ENCODE measurements at regions not wholly inside any gene's neighbourhood (a gene's known extent, or its start where the extent isn't known, plus 50 kb on each side); places are given as distances from the start of the nearest gene placed in this dataset.

GRCh38 chr11:93969925-93970922, 50.9 kb upstream of the HEPHL1 start:
- SMC1A ChIA-PET (ENCODE audit: uncharacterized antibody, unreplicated experiment): no interaction called here

More at GRCh38 chr11:93969925-93970922, 50.9 kb upstream of the HEPHL1 start:
- no peaks in the 10 kb centered on the region for H4K20me1 ChIP-seq (ENCODE audit: control insufficient read depth, insufficient read depth)
- no peaks in the 10 kb centered on the region for H3K79me2 ChIP-seq (ENCODE audit: control insufficient read depth, insufficient read depth, low read length)
- no peak overlapping the region for H3K4me2 ChIP-seq (ENCODE audit: control insufficient read depth, insufficient read depth)
- no peak overlapping the region for H3K27ac ChIP-seq (ENCODE audit: control insufficient read depth, insufficient read depth)
- H3K9ac ChIP-seq (ENCODE audit: control insufficient read depth, insufficient read depth, low read length): no peak overlapping the region
- no peaks in the 10 kb centered on the region for H3K36me3 ChIP-seq (ENCODE audit: control insufficient read depth in 2 of 2, insufficient read depth in 2 of 2, low read length in 1 of 2)
- WGBS (ENCODE audit: insufficient coverage, insufficient replicate concordance, low lambda C conversion rate, missing lambda C conversion rate): 25% methylated on average over 10 of the region's 10 CpGs
- ATAC-seq (no peak), DNase-seq (ENCODE audit: low read depth, low spot score) (no peak), FAIRE-seq (no peak)
- ChIA-PET RAD21 (ENCODE audit: unreplicated experiment) (no interaction called here), POLR2A (no interaction called here), CTCF (no interaction called here)
- H3K4me1 ChIP-seq (ENCODE audit: control insufficient read depth, insufficient read depth, low read length): no peaks in the 10 kb centered on the region
- H3K4me3 ChIP-seq: no peak overlapping the region
- intact Hi-C loops (cut with micrococcal nuclease; ENCODE audit: unreplicated experiment): no loop called here
- BruUV-seq (replicated peaks): no TSS peak
- in situ Hi-C loops (cut with MboI): no loop called here
- H3K9me3 ChIP-seq (replicated peaks; ENCODE audit: control insufficient read depth, insufficient read depth, low read length): no peaks in the 10 kb centered on the region
- no peak overlapping the region for H2AFZ ChIP-seq (ENCODE audit: control insufficient read depth, low read depth, low read length)
- TF ChIP-seq CEBPB (IDR thresholded peaks at IDR 0.05; ENCODE audit: borderline replicate concordance in 1 of 2, low read depth in 2 of 2, low read length in 2 of 2) (no peak), BRCA1 (IDR thresholded peaks at IDR 0.05; ENCODE audit: low read depth, low read length) (no peak), RBBP5 (conservative IDR thresholded peaks at IDR 0.05) (no peak), PKNOX1 (IDR thresholded peaks at IDR 0.05) (no peak), MEF2B (IDR thresholded peaks at IDR 0.05; ENCODE audit: partially characterized antibody, poor library complexity, severe bottlenecking) (no peak), SMAD1 (IDR thresholded peaks at IDR 0.05; ENCODE audit: low read depth, partially characterized antibody) (no peak), USF2 (IDR thresholded peaks at IDR 0.05; ENCODE audit: borderline replicate concordance, low read depth, low read length) (no peak), ATF2 (IDR thresholded peaks at IDR 0.05; ENCODE audit: low read length) (no peak), BCL11A (IDR thresholded peaks at IDR 0.05; ENCODE audit: low read depth, low read length) (no peak), PAX8 (IDR thresholded peaks at IDR 0.05) (no peak), RAD51 (IDR thresholded peaks at IDR 0.05) (no peak), CREM (IDR thresholded peaks at IDR 0.05; ENCODE audit: low read depth) (no peak), BACH1 (IDR thresholded peaks at IDR 0.05; ENCODE audit: borderline replicate concordance) (no peak), SKIL (IDR thresholded peaks at IDR 0.05; ENCODE audit: low read depth, poor library complexity, severe bottlenecking) (no peak), NKRF (conservative IDR thresholded peaks at IDR 0.05) (no peak), ZNF274 (IDR thresholded peaks at IDR 0.05; ENCODE audit: insufficient read depth, insufficient read length) (no peak)
- H3K27me3 ChIP-seq (replicated peaks in 1 of 2; ENCODE audit: control insufficient read depth in 2 of 2, insufficient read depth in 2 of 2, low read length in 1 of 2): no peaks in the 10 kb centered on the region

Data from GM12878 (cell line).